ENCODE measurements at regions not wholly inside any gene's neighbourhood (a gene's known extent, or its start where the extent isn't known, plus 50 kb on each side); places are given as distances from the start of the nearest gene placed in this dataset.
"Not testable (repeated sequence)": the region's sequence is repeated elsewhere in the genome, so short reads cannot be mapped to it uniquely, and the experiment has no call there.

GRCh38 chr13:60214213-60215055 is 50.7 kb upstream of the DIAPH3 start:
- no peak for DNase-seq

- DNase-seq: no peak
Measured at GRCh38 chr13:60220072-60220471, 56.3 kb upstream of the DIAPH3 start.

DNA sequence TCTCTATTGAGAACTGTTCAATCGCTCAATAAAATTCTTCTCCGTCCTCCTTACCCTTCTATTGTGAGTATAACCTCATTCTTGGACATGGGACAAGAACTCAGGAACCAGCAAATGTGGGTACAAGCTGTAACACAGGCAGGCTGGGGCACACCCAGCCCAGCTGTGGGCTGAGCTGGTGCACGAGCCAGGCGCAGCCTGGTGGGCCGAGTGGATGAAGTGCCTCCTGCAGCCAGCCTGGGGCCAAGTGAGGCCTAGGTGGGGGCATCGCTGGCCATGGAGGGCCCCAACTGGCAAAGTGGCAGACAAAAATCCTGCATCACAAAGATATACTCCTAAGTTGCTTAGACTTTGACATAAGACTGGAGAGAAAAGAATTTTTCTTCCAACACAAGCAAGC is 57.9 kb upstream of the DIAPH3 start:
- no peak for DNase-seq

GRCh38 chr13:60226507-60226906 is 62.8 kb upstream of the DIAPH3 start:
- DNase-seq: no peak

- no peak for DNase-seq
Measured at GRCh38 chr13:60227158-60227557, 63.4 kb upstream of the DIAPH3 start.

- DNase-seq: no peak
Measured at GRCh38 chr13:60229708-60230272, 66.1 kb upstream of the DIAPH3 start.

DNA sequence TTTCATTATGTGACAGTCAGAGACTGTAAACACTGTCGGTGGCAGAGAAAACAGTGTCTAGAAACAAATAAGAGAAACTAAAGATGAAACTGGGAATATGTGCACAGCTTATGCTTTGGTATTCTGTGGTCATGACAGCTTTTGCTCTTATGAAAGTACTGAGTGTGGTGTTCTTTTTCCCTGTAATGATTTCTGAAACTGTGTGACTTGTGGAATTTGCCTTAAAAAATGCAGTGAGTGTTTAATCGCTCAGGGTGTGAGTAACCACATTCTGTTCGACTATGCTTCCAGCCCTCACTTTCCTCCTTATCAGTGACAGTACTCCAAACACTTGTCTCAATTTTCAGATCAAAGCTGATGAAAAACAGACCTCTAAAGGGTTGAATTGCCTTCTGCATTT is 66.9 kb upstream of the DIAPH3 start:
- no peak for DNase-seq

DNA sequence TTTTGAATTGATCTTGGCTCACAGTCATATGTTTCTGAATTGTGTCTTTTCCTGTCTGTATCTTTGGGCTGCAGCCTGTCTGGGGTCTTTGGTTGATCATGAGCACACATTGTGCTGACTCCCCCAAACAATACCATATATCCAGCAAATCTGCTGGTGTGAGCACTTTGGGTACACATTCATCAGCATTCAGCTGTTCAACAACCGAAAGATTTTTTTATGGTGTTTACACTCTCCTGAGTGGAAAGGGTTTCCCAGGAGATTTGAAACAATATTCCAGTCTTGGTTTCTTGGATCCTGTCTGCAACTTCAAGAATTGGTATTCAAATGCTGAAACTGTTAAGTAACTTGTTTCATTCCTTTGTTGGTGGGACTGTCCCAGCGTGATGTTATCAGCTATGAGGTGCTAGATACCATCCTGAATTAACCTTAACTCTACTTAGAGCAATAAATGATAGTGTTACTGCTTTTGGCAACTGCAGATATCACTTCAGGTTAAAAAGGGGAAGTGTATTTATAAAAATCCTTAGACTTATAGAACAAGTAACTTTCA is 78.4 kb upstream of the DIAPH3 start:
- DNase-seq: no peak

- DNase-seq: no peak
Measured at GRCh38 chr13:60244381-60244780, 80.7 kb upstream of the DIAPH3 start.

DNA sequence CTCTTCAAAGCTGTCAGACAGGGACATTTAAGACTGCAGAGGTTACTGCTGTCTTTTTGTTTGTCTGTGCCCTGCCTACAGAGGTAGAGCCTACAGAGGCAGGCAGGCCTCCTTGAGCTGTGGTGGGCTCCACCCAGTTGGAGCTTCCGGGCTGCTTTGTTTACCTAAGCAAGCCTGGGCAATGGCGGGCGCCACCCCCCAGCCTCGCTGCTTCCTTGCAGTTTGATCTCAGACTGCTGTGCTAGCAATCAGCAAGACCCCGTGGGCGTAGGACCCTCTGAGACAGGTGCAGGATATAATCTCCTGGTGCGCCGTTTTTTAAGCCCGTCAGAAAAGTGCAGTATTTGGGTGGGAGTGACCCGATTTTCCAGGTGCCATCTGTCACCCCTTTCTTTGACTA is 87.7 kb upstream of the DIAPH3 start:
- not testable (repeated sequence) for DNase-seq

DNA sequence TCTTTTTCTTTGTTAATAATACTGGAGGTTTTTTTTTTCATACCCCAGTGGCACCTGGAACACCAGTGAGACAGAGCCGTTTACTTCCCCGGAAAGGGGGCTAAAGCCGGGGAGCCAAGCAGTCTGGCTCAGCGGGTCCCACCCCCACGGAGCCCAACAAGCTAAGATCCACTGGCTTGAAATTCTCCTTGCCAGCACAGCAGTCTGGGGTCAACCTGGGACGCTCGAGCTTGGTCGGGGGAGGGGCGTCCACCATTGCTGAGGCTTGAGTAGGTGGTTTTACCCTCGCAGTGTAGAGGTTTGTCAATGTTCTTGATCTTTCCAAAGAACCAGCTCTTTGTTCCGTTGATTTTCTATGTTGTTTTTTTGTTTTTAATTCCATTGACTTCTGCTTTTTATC is 94.6 kb upstream of the DIAPH3 start:
- no peak for DNase-seq

GRCh38 chr13:60260440-60260839 is 96.7 kb upstream of the DIAPH3 start:
- DNase-seq: no peak

- no peak for DNase-seq
Measured at GRCh38 chr13:60261432-60262351, 98.0 kb upstream of the DIAPH3 start.

DNA sequence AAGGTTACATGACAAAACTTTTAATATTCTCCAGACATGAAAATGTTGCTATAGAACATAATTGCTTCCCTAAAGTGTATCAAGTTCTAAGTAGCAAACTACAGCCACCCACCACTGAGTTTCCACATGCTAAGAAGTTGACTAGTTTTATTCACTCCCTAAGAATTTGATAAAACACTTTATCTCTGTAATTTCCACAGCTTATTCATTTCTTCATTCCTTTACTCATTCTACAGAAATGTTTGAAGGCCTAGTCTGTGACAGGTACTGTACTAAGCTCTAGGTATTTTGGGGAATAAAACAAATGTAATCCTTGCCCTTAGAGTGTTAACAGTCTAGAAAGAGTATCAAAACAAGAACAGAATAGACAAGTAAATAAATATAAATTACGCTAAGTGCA is 101.8 kb upstream of the DIAPH3 start:
- no peak for DNase-seq

- no peak for DNase-seq
Measured at GRCh38 chr13:60267498-60268202, 103.9 kb upstream of the DIAPH3 start.

DNA sequence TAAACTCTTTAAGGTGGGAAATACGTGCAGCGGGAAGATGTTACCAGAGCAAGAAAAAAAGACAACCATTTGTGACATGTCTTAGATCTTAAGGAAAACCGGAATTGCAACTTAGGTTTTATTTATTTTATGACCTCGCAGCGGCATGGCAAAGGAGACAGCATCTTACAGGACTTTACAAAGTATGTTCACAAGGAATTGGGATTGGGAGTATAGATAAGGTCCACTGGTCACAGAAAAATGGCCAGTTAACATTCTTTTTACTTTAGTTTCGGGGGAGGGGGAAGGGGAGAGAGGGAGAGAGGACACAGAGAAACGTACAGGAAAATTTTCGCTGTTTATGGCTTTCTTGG is 104.5 kb upstream of the DIAPH3 start:
- DNase-seq: no peak

DNA sequence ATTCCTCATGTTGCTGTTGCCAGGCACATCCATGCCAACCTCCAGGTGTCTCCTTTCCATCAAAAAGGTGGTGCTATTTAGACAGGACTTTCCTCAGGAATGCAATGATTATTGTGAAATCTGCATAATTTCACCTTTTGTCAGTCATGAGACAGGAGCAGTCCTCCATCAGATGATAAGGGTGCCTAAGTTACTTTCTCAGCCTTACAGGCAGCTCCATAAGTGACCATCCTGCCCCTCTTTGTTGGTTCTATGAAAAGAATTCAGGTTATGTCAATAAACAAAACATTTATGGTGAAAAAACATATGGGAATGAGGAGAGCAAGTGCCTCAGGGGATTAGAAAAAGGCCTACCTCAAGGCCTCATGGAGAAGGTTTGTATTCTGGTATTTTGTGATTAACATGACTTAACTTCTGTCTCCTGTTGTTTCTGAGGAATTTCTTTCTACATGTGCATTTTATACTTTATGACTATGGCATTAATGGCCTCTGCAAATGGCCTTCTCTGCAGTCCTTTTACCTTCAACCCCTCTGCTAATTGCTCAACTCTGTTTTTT is 110.3 kb upstream of the DIAPH3 start:
- no peak for DNase-seq

GRCh38 chr13:60274655-60275054 is 110.9 kb upstream of the DIAPH3 start:
- no peak for DNase-seq

DNA sequence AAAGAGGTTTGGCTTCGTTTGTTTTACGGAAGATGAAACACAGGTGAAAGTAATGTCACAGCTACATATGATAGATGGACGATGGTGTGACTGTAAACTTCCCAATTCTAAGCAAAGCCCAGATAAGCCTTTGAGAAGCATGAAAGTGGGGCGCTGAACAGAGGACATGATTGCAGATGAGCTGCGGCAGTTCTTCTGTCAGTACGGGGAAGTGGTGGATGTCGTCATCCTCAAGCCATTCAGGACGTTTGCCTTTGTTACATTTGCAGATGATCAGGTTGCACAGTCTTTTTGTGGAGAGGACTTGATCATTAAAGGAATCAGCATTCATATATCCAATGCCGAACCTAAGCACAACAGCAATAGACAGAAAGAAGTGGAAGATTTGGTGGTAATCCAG is 111.5 kb upstream of the DIAPH3 start:
- DNase-seq: no peak

GRCh38 chr13:60280524-60280923 is 116.5 kb upstream of the TDRD3 start:
- DNase-seq: not testable (repeated sequence)

GRCh38 chr13:60282186-60282585 is 114.8 kb upstream of the TDRD3 start:
- peak; percentile 3 for DNase-seq

DNA sequence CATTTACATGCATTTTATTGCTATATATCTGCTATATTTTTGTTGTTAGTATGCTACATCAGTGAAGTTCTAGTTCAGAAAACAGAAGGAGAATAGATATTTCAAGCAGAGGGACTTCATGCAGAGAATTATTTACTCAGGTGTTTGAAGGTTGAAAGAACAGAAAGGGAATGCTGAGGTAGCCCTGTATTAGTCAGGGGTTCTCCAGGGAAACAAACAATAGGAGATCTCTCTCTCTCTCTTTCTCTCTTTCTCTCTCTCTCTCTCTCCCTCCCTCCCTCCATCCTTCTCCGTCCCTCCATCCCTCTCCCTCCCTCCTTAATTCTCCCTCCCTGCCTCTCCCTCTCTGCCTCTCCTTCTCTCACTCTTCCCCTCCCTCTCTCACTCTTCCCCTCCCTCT is 114.3 kb upstream of the TDRD3 start:
- DNase-seq: no peak
